Fibroblast of mammary gland (primary cell): ENCODE measurements at regions not wholly inside any gene's neighbourhood (a gene's known extent, or its start where the extent isn't known, plus 50 kb on each side); places are given as distances from the start of the nearest gene placed in this dataset.

Experiments
- DNase-seq: peaks from one replicate; pipeline ENCODE4 v3.0.0-alpha.2; 2010; ENCODE audit warnings: low read depth
- H3K4me3 ChIP-seq: 2 replicates; pipeline ENCODE4 v1.5.1; 2011; ENCODE audit warnings: low read depth, mild to moderate bottlenecking, low read length, moderate library complexity; ENCODE audit not compliant: control insufficient read depth
- CTCF ChIP-seq: conservative IDR thresholded peaks from 2 replicates; pipeline ENCODE4 v1.5.1; 2011; ENCODE audit warnings: low read depth, low read length, inconsistent platforms; ENCODE audit not compliant: control insufficient read depth, insufficient read depth

- no peak for TF ChIP-seq CTCF
- DNase-seq = no peak
- H3K4me3 ChIP-seq = no peak overlapping the region
Measured at GRCh38 chr4:137451172-137451825, 81.0 kb downstream of the PCDH18 start.

DNA sequence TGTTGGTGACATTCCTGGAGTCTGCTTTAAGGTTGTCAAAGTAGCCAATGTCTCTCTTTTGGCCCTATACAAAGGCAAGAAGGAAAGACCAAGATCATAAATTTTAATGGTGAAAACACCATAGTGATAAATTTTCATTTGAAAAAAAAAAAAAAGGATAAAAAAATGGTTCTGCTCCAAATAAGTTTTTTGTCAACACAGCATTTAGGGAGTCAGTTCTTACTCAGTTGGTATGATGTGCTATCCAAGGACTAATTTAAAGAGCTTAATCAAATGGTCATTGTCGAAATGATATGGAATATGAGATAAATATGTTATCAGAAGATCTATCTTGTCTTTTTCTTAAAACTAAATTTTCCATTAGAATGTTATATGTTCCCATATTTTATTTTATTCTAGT lies 83.9 kb downstream of the PCDH18 start:
- no peak overlapping the region for H3K4me3 ChIP-seq
- DNase-seq = no peak
- TF ChIP-seq CTCF = no peak

- TF ChIP-seq CTCF = no peak
- no peak overlapping the region for H3K4me3 ChIP-seq
- DNase-seq = no peak
Measured at GRCh38 chr4:137446071-137446470, 86.2 kb downstream of the PCDH18 start.

GRCh38 chr4:137443031-137443800 lies 89.1 kb downstream of the PCDH18 start:
- H3K4me3 ChIP-seq = no peak overlapping the region
- DNase-seq = no peak
- no peak for TF ChIP-seq CTCF

- TF ChIP-seq CTCF = no peak
- H3K4me3 ChIP-seq = no peak overlapping the region
- DNase-seq = no peak
Measured at GRCh38 chr4:137432446-137433311, 99.6 kb downstream of the PCDH18 start.

GRCh38 chr4:137430171-137430570 lies 102.1 kb downstream of the PCDH18 start:
- H3K4me3 ChIP-seq = no peak overlapping the region
- DNase-seq = no peak
- no peak for TF ChIP-seq CTCF
